ENCODE measurements at regions not wholly inside any gene's neighbourhood (a gene's known extent, or its start where the extent isn't known, plus 50 kb on each side); places are given as distances from the start of the nearest gene placed in this dataset.

DNA sequence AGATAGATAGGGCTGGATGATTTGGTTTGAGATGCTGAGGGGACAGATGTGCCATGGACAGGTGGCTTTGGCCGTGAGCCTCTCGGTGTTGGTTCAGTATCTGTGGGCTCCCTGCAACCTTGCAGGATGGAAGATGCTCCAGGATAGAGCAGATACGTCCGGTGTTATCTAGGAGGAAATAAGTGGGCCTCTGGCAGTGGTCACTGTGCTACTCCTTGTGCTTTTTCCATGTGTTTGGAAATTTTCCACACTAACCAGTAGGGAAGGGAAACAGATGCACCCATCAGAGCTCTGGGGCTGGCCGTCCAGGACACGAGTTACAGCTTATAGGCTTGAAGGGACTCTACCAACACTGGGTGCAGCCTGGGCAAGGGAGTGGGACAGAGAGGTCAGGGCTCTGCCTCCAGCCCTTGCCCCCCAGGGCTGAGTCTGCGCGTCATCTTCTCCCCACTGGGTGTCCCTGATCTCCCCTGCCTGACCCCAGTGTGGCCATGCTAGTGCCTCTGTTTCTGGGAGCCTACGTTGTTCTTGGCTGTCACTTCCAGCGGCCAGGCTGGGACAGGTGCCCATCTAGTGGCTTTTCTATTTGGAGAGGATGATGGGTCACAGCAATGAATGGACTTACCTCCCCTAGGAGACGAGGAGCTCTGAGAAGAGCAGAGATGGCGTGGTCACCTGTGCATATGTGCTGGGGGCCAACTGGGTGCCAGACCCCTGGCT lies 166.9 kb downstream of the SEC14L1 start:
- WGBS, 2 donors = 75 to 82% methylated on average over 12 of the region's 12 CpGs
- peaks cover 0 to 16% (median 10%) of the 10 kb centered on the region in 3 donors for H3K4me1 ChIP-seq
- no peaks in the 10 kb centered on the region for H3K9me3 ChIP-seq
- TF ChIP-seq, protein P1, sequence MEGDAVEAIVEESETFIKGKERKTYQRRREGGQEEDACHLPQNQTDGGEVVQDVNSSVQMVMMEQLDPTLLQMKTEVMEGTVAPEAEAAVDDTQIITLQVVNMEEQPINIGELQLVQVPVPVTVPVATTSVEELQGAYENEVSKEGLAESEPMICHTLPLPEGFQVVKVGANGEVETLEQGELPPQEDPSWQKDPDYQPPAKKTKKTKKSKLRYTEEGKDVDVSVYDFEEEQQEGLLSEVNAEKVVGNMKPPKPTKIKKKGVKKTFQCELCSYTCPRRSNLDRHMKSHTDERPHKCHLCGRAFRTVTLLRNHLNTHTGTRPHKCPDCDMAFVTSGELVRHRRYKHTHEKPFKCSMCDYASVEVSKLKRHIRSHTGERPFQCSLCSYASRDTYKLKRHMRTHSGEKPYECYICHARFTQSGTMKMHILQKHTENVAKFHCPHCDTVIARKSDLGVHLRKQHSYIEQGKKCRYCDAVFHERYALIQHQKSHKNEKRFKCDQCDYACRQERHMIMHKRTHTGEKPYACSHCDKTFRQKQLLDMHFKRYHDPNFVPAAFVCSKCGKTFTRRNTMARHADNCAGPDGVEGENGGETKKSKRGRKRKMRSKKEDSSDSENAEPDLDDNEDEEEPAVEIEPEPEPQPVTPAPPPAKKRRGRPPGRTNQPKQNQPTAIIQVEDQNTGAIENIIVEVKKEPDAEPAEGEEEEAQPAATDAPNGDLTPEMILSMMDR (IDR thresholded peaks at IDR 0.05) = no peak
- no peaks in the 10 kb centered on the region for H3K36me3 ChIP-seq
- DNase-seq (peak in 1 of 6 donors; percentile 54), FAIRE-seq (no peak), ATAC-seq (no peak)
- H3K27ac ChIP-seq = peak overlapping the region in 2 of 4 donors; percentile 4 to 34
- intact Hi-C loops (cut with DNase I) = no loop called here
- no peak overlapping the region for H3K4me3 ChIP-seq
- no peaks in the 10 kb centered on the region for H3K27me3 ChIP-seq

DNA sequence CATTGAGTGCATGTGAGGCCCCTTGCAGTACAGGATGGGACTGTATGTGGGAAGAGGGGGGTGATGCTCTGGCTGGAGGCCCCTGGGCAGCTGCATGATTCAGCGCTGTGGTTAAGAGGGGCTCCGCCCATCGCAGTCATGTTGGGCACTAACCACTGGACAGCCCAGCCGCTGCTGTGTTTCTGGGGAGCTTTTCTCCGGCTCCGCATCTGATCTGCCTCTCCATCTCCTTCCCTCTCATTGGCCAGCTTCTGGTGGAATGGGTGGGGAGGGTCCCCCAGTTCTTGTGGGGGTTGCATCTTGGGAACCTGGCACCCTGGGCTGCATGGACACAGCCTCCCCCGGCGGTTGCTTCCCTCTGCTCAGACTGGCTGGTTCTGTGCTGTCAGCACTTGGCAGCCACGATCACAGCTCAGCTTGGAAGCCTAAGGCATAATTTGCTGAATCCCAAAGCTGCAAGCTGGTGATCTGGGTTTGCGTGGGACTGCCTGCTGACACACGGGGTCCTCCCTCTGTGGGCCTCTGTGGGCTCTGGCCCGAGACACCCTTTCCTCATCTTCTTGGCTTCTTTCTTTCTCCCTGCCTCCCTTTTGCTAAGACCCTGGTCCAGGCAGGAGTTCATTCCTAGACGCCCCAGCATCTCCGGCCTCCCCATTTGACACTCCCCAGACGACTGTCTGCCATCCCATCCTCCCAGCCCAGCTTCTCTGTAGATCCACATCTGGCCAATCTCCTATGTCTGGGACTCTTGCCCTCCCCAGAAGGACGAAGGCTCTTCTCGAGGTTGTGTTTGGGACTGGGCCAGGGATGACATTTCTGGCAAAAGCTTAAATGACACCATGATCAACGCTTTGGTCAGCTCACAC lies 168.3 kb downstream of the SEC14L1 start:
- ATAC-seq (peak in 2 of 4 donors; percentile 27 to 36), DNase-seq (no peak), FAIRE-seq (no peak)
- TF ChIP-seq, protein P1 (IDR thresholded peaks at IDR 0.05) = no peak
- intact Hi-C loops (cut with DNase I) = no loop called here
- no peak overlapping the region for H3K27ac ChIP-seq
- H3K4me1 ChIP-seq = peaks cover 0 to 16% (median 9%) of the 10 kb centered on the region in 3 donors
- no peaks in the 10 kb centered on the region for H3K36me3 ChIP-seq
- no peaks in the 10 kb centered on the region for H3K27me3 ChIP-seq
- H3K9me3 ChIP-seq = no peaks in the 10 kb centered on the region
- H3K4me3 ChIP-seq = no peak overlapping the region
- WGBS, 2 donors = 86 to 88% methylated on average over 18 of the region's 18 CpGs

DNA sequence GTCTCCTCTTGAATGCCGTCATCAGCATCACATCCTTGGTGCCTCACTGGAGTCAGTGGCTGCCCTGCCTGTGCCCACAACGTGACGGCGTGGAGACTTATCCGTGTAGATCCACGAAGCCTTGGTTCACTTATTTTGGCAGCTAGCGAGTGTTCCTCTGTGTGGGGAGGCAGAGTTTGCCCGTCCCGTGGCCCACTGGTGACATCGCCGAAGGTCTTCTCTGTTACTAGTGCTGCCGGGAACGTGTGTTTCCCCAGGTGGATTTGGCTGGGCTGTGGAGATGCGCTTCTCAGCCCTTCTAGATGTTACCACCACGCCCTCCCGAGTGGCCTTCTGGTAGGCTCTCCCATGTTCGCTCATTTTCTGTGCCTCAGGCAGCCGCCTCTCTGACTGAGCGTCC lies 169.6 kb downstream of the SEC14L1 start:
- WGBS, 2 donors = 89 to 94% methylated on average over 19 of the region's 19 CpGs
- Histone ChIP-seq H3K4me3 (no peak overlapping the region), H3K36me3 (no peaks in the 10 kb centered on the region), H3K27ac (no peak overlapping the region), H3K27me3 (no peaks in the 10 kb centered on the region), H3K4me1 (peaks cover 0 to 7% (median 2%) of the 10 kb centered on the region in 3 donors), H3K9me3 (no peaks in the 10 kb centered on the region)
- no peak for ATAC-seq
- DNase-seq = peak in 1 of 6 donors; percentile 39
- FAIRE-seq = no peak
- TF ChIP-seq, protein P1 (IDR thresholded peaks at IDR 0.05) = no peak
- intact Hi-C loops (cut with DNase I) = no loop called here

DNA sequence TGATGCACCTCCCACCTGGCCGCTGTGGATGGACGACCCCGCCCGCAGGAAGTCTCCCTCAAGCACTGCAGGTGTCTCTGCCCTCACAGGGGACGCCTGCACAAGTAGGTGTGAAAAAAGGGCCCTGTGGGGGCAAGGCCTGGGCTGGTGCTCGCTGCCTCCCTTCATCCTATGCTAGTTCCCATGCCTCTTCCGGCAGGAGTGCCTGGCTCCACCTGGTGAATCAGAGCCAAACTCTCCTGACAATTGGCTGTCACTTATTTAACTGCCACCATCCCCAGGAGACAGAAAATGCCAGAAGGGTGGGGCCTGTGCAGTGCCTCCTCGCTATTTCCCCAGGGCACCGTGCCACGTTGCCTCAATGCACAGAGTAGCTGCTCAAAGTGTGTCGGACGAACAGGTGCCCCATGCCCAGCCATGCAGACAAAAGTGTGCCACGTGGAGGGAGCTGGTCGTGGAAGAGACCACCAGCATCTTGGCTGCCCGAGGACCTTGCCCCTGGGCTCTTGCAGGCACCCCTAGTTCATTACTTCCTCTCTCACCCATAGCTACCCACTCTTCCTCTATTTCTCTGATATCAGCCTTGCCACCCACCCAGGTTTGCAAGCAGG lies 170.7 kb downstream of the SEC14L1 start:
- Histone ChIP-seq H3K27me3 (no peaks in the 10 kb centered on the region), H3K4me3 (no peak overlapping the region), H3K9me3 (no peaks in the 10 kb centered on the region), H3K27ac (no peak overlapping the region), H3K36me3 (no peaks in the 10 kb centered on the region), H3K4me1 (peaks cover 0 to 3% (median 0%) of the 10 kb centered on the region in 3 donors)
- intact Hi-C loops (cut with DNase I) = no loop called here
- FAIRE-seq (no peak), DNase-seq (peak in 3 of 6 donors; percentile 16 to 50 (median 39)), ATAC-seq (no peak)
- WGBS, 2 donors = 85 to 95% methylated on average over 15 of the region's 15 CpGs
- TF ChIP-seq, protein P1 (IDR thresholded peaks at IDR 0.05) = no peak

Data from pancreas (tissue), 10 donors.